CD4-positive, alpha-beta T cell treated with Interleukin-17A for 1 hour (primary cell): ENCODE measurements at regions not wholly inside any gene's neighbourhood (a gene's known extent, or its start where the extent isn't known, plus 50 kb on each side); places are given as distances from the start of the nearest gene placed in this dataset.

Source experiments
- DNase-seq: peaks from one replicate; pipeline ENCODE4 v3.0.0-alpha.2; 2020

- DNase-seq, result no peak
These were observed 569.5 kb downstream of the UTRN start for GRCh38 chr6:144854654-144855053.

GRCh38 chr6:144855375-144855774 lies 570.2 kb downstream of the UTRN start:
- DNase-seq, result no peak

- DNase-seq, result no peak
These were observed 570.8 kb downstream of the UTRN start for GRCh38 chr6:144855812-144856531.

GRCh38 chr6:144856622-144857021 lies 571.5 kb downstream of the UTRN start:
- DNase-seq, result no peak

- no peak for DNase-seq
These were observed 572.0 kb downstream of the UTRN start for GRCh38 chr6:144857086-144857485.

- no peak for DNase-seq
These were observed 577.6 kb downstream of the UTRN start for GRCh38 chr6:144862769-144863168.

GRCh38 chr6:144867761-144868160 lies 582.6 kb downstream of the UTRN start:
- DNase-seq, result no peak

GRCh38 chr6:144870782-144871181 lies 585.6 kb downstream of the UTRN start:
- no peak for DNase-seq

GRCh38 chr6:144873623-144874378 lies 588.7 kb downstream of the UTRN start:
- DNase-seq, result no peak

- no peak for DNase-seq
These were observed 591.6 kb downstream of the UTRN start for GRCh38 chr6:144876689-144877088.

- DNase-seq, result no peak
These were observed 592.0 kb downstream of the UTRN start for GRCh38 chr6:144877118-144877517.

- DNase-seq, result no peak
These were observed 593.4 kb downstream of the UTRN start for GRCh38 chr6:144878577-144878976.

GRCh38 chr6:144879436-144879835 lies 594.3 kb downstream of the UTRN start:
- no peak for DNase-seq

GRCh38 chr6:144882425-144882824 lies 597.3 kb downstream of the UTRN start:
- no peak for DNase-seq

GRCh38 chr6:144883915-144884314 lies 598.8 kb downstream of the UTRN start:
- DNase-seq, result no peak

GRCh38 chr6:144885817-144886216 lies 600.7 kb downstream of the UTRN start:
- no peak for DNase-seq

GRCh38 chr6:144886682-144887081 lies 601.5 kb downstream of the UTRN start:
- no peak for DNase-seq

GRCh38 chr6:144888621-144889020 lies 603.5 kb downstream of the UTRN start:
- no peak for DNase-seq

GRCh38 chr6:144893680-144894151 lies 608.6 kb downstream of the UTRN start:
- no peak for DNase-seq

- no peak for DNase-seq
These were observed 609.1 kb downstream of the UTRN start for GRCh38 chr6:144894240-144894639.

- DNase-seq, result no peak
These were observed 610.5 kb downstream of the UTRN start for GRCh38 chr6:144895313-144896278.

- no peak for DNase-seq
These were observed 611.2 kb downstream of the UTRN start for GRCh38 chr6:144896289-144896688.

GRCh38 chr6:144896871-144897270 lies 611.7 kb downstream of the UTRN start:
- DNase-seq, result no peak
